Upper lobe of left lung (tissue), 4 donors: ENCODE measurements at regions not wholly inside any gene's neighbourhood (a gene's known extent, or its start where the extent isn't known, plus 50 kb on each side); places are given as distances from the start of the nearest gene placed in this dataset.

ENCODE experiments used
- POLR2AphosphoS5 ChIP-seq, 2 donors: sonication (generic); formaldehyde crosslinking; IDR thresholded peaks; one replicate each; pipeline ENCODE4 v1.5.1; 2017; ENCODE audit warnings: antibody characterized with exemption in 2 of 2
- TF ChIP-seq, protein P1 (sequence below), 6 experiments: fragments of 450-650 bp in 4 of 6; fragments of 200-600 bp in 2 of 6; sonication (generic) in 2 of 6; IDR thresholded peaks; one replicate each; pipeline ENCODE4 v1.5.1; 2016 to 2019; ENCODE audit warnings: antibody characterized with exemption in 6 of 6

DNA sequence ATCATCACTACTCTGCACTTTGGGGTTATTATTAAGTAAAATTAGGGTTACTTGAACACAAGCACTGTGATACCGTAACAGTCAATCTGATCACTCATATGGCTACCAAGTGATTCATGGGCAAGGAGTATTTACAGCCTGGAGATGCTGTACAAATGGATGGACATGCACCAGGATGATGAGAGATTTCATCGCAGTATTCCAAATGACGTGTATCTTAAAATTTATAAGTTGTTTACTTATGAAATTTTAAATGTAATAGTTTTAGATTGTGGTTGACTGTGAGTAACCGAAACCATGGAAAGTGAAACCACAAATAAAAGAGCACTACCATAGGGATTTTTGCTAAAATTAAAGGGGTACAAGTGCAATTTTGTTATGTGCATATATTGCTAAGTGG, 462.2 kb upstream of the PTGER4 start:
- TF ChIP-seq, protein P1, sequence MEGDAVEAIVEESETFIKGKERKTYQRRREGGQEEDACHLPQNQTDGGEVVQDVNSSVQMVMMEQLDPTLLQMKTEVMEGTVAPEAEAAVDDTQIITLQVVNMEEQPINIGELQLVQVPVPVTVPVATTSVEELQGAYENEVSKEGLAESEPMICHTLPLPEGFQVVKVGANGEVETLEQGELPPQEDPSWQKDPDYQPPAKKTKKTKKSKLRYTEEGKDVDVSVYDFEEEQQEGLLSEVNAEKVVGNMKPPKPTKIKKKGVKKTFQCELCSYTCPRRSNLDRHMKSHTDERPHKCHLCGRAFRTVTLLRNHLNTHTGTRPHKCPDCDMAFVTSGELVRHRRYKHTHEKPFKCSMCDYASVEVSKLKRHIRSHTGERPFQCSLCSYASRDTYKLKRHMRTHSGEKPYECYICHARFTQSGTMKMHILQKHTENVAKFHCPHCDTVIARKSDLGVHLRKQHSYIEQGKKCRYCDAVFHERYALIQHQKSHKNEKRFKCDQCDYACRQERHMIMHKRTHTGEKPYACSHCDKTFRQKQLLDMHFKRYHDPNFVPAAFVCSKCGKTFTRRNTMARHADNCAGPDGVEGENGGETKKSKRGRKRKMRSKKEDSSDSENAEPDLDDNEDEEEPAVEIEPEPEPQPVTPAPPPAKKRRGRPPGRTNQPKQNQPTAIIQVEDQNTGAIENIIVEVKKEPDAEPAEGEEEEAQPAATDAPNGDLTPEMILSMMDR (IDR thresholded peaks at IDR 0.05) = no peak
- no peak for TF ChIP-seq POLR2AphosphoS5 (IDR thresholded peaks at IDR 0.05)
